Ishikawa (cell line): ENCODE measurements at regions not wholly inside any gene's neighbourhood (a gene's known extent, or its start where the extent isn't known, plus 50 kb on each side); places are given as distances from the start of the nearest gene placed in this dataset.

Experiments
- CEBPB ChIP-seq: IDR thresholded peaks from 2 replicates; pipeline ENCODE4 v1.6.1; 2012
- CREB1 ChIP-seq: IDR thresholded peaks from 2 replicates; pipeline ENCODE4 v1.6.1; 2012; ENCODE audit warnings: low read depth
- EGR1 ChIP-seq: IDR thresholded peaks from 2 replicates; pipeline ENCODE4 v1.6.1; 2012
- EP300 ChIP-seq: IDR thresholded peaks from 2 replicates; pipeline ENCODE4 v1.6.1; 2012; ENCODE audit warnings: borderline replicate concordance
- NFIC ChIP-seq: IDR thresholded peaks from 2 replicates; pipeline ENCODE4 v1.6.1; 2012
- RAD21 ChIP-seq: IDR thresholded peaks from 2 replicates; pipeline ENCODE4 v1.6.1; 2012; ENCODE audit warnings: low read depth
- TCF12 ChIP-seq: IDR thresholded peaks from 2 replicates; pipeline ENCODE4 v1.6.1; 2012; ENCODE audit warnings: low read depth
- TEAD4 ChIP-seq: IDR thresholded peaks from 2 replicates; pipeline ENCODE4 v1.6.1; 2012
- YY1 ChIP-seq: IDR thresholded peaks from 2 replicates; pipeline ENCODE4 v1.6.1; 2012; ENCODE audit warnings: low read depth
- TF ChIP-seq, protein P1 (sequence below): IDR thresholded peaks from 2 replicates; pipeline ENCODE4 v1.6.1; 2012; ENCODE audit warnings: low read depth, mild to moderate bottlenecking
- TF ChIP-seq, protein P2 (sequence below): IDR thresholded peaks from 2 replicates; pipeline ENCODE4 v1.6.1; 2012

DNA sequence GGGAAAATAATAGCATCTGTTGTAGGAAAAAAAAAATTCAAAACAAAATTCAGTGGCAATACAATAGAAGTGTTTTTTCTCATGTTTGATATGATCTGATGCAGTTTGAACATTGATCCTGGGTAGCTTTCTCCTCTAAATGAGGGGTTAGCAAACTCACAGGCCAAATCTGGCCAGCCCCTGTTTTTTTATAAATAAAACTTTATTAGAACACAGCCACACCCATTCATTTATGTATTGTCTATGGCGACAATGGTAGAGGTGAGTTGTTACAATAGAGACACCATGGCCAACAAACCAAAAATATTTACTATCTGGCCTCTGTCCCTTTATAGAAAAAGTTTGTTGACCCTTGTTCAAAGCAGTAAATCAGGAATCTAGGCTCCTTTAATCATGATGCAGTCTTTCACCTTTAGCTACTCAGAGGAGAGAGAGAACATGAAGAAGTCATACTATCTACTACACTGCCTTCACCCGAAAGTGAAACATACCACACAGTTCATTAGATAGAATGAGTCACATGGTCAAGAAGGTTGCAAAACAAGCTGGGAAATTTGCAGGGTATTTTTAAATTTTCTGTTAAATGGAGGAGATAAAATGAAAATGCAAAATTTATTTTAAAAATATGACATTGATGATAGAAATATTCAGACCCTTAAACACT lies 186.6 kb upstream of the MAOA start:
- TF ChIP-seq TEAD4 (no peak), RAD21 (no peak), EP300 (no peak), YY1 (no peak), CEBPB (no peak), CREB1 (no peak), NFIC (no peak), TCF12 (no peak), EGR1 (no peak)
- TF ChIP-seq, protein P1, sequence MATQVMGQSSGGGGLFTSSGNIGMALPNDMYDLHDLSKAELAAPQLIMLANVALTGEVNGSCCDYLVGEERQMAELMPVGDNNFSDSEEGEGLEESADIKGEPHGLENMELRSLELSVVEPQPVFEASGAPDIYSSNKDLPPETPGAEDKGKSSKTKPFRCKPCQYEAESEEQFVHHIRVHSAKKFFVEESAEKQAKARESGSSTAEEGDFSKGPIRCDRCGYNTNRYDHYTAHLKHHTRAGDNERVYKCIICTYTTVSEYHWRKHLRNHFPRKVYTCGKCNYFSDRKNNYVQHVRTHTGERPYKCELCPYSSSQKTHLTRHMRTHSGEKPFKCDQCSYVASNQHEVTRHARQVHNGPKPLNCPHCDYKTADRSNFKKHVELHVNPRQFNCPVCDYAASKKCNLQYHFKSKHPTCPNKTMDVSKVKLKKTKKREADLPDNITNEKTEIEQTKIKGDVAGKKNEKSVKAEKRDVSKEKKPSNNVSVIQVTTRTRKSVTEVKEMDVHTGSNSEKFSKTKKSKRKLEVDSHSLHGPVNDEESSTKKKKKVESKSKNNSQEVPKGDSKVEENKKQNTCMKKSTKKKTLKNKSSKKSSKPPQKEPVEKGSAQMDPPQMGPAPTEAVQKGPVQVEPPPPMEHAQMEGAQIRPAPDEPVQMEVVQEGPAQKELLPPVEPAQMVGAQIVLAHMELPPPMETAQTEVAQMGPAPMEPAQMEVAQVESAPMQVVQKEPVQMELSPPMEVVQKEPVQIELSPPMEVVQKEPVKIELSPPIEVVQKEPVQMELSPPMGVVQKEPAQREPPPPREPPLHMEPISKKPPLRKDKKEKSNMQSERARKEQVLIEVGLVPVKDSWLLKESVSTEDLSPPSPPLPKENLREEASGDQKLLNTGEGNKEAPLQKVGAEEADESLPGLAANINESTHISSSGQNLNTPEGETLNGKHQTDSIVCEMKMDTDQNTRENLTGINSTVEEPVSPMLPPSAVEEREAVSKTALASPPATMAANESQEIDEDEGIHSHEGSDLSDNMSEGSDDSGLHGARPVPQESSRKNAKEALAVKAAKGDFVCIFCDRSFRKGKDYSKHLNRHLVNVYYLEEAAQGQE, result no peak
- TF ChIP-seq, protein P2, sequence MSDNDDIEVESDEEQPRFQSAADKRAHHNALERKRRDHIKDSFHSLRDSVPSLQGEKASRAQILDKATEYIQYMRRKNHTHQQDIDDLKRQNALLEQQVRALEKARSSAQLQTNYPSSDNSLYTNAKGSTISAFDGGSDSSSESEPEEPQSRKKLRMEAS, result no peak
